GM06990 (cell line): ENCODE measurements at regions not wholly inside any gene's neighbourhood (a gene's known extent, or its start where the extent isn't known, plus 50 kb on each side); places are given as distances from the start of the nearest gene placed in this dataset.

Experiments
- DNase-seq: peaks from one replicate; pipeline ENCODE4 v3.0.0-alpha.2; 2011; ENCODE audit not compliant: insufficient read length; ENCODE audit errors: extremely low read depth
- H3K27me3 ChIP-seq: replicated peaks from 2 replicates; pipeline ENCODE4 v1.6.0; 2011; ENCODE audit warnings: low read length; ENCODE audit not compliant: control insufficient read depth, insufficient read depth
- H3K36me3 ChIP-seq: 2 replicates; pipeline ENCODE4 v1.5.1; 2011; ENCODE audit warnings: low read length; ENCODE audit not compliant: control insufficient read depth, insufficient read depth
- H3K4me3 ChIP-seq: replicated peaks from 2 replicates; pipeline ENCODE4 v1.5.1; 2011; ENCODE audit warnings: low read depth, mild to moderate bottlenecking, control low read depth, low read length
- CTCF ChIP-seq: IDR thresholded peaks from 2 replicates; pipeline ENCODE4 v1.5.1; 2011; ENCODE audit warnings: low read length, control low read depth, mild to moderate bottlenecking, inconsistent platforms; ENCODE audit not compliant: insufficient read depth, poor library complexity, severe bottlenecking

DNA sequence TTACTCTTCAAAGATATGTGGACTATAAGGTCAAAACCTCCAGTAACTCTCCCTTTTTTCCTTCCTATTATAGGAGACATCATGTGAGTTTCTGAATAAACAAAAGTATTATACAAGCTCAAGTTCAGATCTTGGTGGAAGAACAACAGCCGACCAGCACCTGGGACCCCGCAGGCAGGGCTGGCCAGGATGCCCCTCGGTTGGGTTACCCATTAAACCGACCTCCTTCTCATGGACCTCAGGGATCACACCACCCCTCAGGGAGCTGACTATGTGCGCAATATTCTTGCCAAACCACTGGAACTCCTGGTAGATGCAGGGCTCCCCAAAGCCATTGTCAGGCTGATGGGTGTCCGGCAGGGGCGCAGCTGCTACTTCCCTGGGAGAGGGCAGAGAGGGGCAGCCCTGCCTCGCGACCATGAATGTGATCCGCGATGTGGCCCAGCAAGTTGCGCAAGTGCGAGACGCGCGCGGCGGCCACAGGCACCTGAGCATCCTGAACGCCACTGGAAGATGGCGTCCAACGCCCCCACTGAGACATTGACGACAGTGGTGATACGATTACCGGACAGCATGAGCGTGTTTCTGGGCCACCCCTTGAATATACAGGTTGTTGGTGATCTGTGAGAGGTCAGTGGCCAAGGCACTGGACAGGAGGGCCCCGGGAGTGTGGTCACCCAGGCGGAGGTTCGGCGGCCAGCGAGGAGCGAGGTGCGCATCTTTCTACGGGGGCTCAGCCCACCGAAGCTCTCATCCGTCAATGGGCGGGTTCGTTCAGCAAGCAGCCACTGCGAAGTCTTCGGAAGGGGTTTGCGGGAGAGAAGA is 161.3 kb downstream of the IPMK start:
- no peak for TF ChIP-seq CTCF

GRCh38 chr10:58104351-58104751 is 163.3 kb downstream of the IPMK start:
- no peak for TF ChIP-seq CTCF
- no peak for DNase-seq
- Histone ChIP-seq H3K4me3 (no peak overlapping the region), H3K27me3 (no peaks in the 10 kb centered on the region), H3K36me3 (no peaks in the 10 kb centered on the region)

More for the DNA sequence above, 161.3 kb downstream of the IPMK start:
- DNase-seq, result no peak
- no peaks in the 10 kb centered on the region for H3K27me3 ChIP-seq
- no peaks in the 10 kb centered on the region for H3K36me3 ChIP-seq
- no peak overlapping the region for H3K4me3 ChIP-seq

GRCh38 chr10:58102897-58103296 is 164.8 kb downstream of the IPMK start:
- H3K4me3 ChIP-seq, result no peak overlapping the region
- H3K27me3 ChIP-seq, result no peaks in the 10 kb centered on the region
- no peak for TF ChIP-seq CTCF
- H3K36me3 ChIP-seq, result no peaks in the 10 kb centered on the region
- no peak for DNase-seq

DNA sequence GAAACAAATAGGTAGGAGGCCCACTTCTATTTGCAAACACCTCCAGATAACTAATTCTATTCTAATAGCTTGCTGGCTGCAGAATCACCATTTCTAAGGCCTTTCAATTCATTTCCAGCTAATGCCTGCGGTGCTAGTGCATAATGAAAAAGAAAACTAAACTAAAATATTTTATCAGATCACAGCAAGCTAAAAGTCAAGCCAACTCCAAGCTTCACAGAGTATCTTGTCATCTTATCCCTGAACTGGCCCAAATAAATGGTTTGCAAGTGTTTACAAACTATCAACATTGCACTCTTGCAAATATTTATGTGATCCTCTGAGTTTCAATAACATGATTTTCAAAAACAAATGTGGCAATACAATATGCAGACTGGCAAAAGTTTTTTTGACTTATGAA is 166.0 kb downstream of the IPMK start:
- no peak overlapping the region for H3K4me3 ChIP-seq
- no peaks in the 10 kb centered on the region for H3K27me3 ChIP-seq
- TF ChIP-seq CTCF, result no peak
- no peak for DNase-seq
- no peaks in the 10 kb centered on the region for H3K36me3 ChIP-seq

- DNase-seq, result no peak
- TF ChIP-seq CTCF, result no peak
- H3K4me3 ChIP-seq, result no peak overlapping the region; the same call in 1 of the 2 replicates
- H3K36me3 ChIP-seq, result no peaks in the 10 kb centered on the region
- no peaks in the 10 kb centered on the region for H3K27me3 ChIP-seq
Measured at GRCh38 chr10:58094985-58095718, 172.5 kb downstream of the IPMK start.
